Activated CD4-positive, CD25-positive, alpha-beta regulatory T cell treated with anti-CD3 and anti-CD28 coated beads, Interleukin-2, amount 50 U/mL, for 16 hours (primary cell): ENCODE measurements at regions not wholly inside any gene's neighbourhood (a gene's known extent, or its start where the extent isn't known, plus 50 kb on each side); places are given as distances from the start of the nearest gene placed in this dataset.

ENCODE experiments used
- DNase-seq: peaks from one replicate; pipeline ENCODE4 v3.0.0-alpha.2; 2020; ENCODE audit warnings: low read depth, low spot score

- no peak for DNase-seq
Measured at GRCh38 chr2:129903586-129904425, 75.7 kb upstream of the RAB6C start.

- no peak for DNase-seq
Measured at GRCh38 chr2:129904532-129905446, 74.7 kb upstream of the RAB6C start.

- DNase-seq, result no peak
Measured at GRCh38 chr2:129905664-129906081, 73.8 kb upstream of the RAB6C start.

GRCh38 chr2:129906139-129906860, 73.2 kb upstream of the RAB6C start:
- DNase-seq, result no peak

GRCh38 chr2:129906861-129907235, 72.6 kb upstream of the RAB6C start:
- no peak for DNase-seq

- no peak for DNase-seq
Measured at GRCh38 chr2:129907256-129907998, 72.0 kb upstream of the RAB6C start.

- no peak for DNase-seq
Measured at GRCh38 chr2:129908721-129909373, 70.6 kb upstream of the RAB6C start.

GRCh38 chr2:129909651-129910418, 69.6 kb upstream of the RAB6C start:
- DNase-seq, result no peak

- DNase-seq, result no peak
Measured at GRCh38 chr2:129910446-129911362, 68.8 kb upstream of the RAB6C start.

- DNase-seq, result no peak
Measured at GRCh38 chr2:129911363-129912065, 68.0 kb upstream of the RAB6C start.

- DNase-seq, result no peak
Measured at GRCh38 chr2:129912066-129912820, 67.2 kb upstream of the RAB6C start.

GRCh38 chr2:129912871-129913694, 66.4 kb upstream of the RAB6C start:
- no peak for DNase-seq

GRCh38 chr2:129913695-129914495, 65.6 kb upstream of the RAB6C start:
- DNase-seq, result no peak

- no peak for DNase-seq
Measured at GRCh38 chr2:129914538-129915302, 64.7 kb upstream of the RAB6C start.

GRCh38 chr2:129915303-129915840, 64.1 kb upstream of the RAB6C start:
- DNase-seq, result no peak
